MM.1S (cell line): ENCODE measurements at regions not wholly inside any gene's neighbourhood (a gene's known extent, or its start where the extent isn't known, plus 50 kb on each side); places are given as distances from the start of the nearest gene placed in this dataset.

Experiments
- CTCF ChIP-seq: fragments of 300-600 bp; sonication (generic); IDR thresholded peaks from 2 replicates; pipeline ENCODE4 v1.5.1; 2016; ENCODE audit warnings: antibody characterized with exemption, low read length, mixed read lengths
- EZH2 ChIP-seq: fragments of 300-600 bp; sonication (generic); optimal IDR thresholded peaks from 2 replicates; pipeline ENCODE3; 2017; ENCODE audit warnings: low read depth, mild to moderate bottlenecking, antibody characterized with exemption, low read length, mixed read lengths
- EZH2phosphoT487 ChIP-seq: fragments of 300-600 bp; sonication (generic); IDR thresholded peaks from 2 replicates; pipeline ENCODE4 v1.6.1; 2018; ENCODE audit warnings: antibody characterized with exemption, low read length

- TF ChIP-seq CTCF (no peak), EZH2 (no peak), EZH2phosphoT487 (no peak)
Observed at GRCh38 chr16:19935694-19936093, 51.0 kb upstream of the GPRC5B start.
